K562 (cell line): ENCODE measurements at regions not wholly inside any gene's neighbourhood (a gene's known extent, or its start where the extent isn't known, plus 50 kb on each side); places are given as distances from the start of the nearest gene placed in this dataset.

Source experiments
- ATAC-seq: fragments of 200-7000 bp; cut with Tn5 transposase; 3 replicates; pipeline ENCODE4 v1.9.1; 2020; ENCODE audit warnings: moderate library complexity
- BruUV-seq: library from RNA; stranded (reverse); fragments of 400-500 nt; replicated peaks from 2 replicates; lab custom pipeline; 2021; lab: Mats Ljungman, UMichigan
- CTCF ChIA-PET: fragments of 300-600 bp; formaldehyde crosslinking; extraction: SDS; loops from one replicate; lab custom pipeline; 2021; ENCODE audit warnings: low intra/inter-chr PET ratio; lab: Yijun Ruan, JAX
- POLR2A ChIA-PET: fragments of 300-600, 350-650 bp; sonication (Branson Sonifier 250); formaldehyde crosslinking; extraction: SDS; loops from one replicate; lab custom pipeline; 2021; ENCODE audit warnings: antibody characterized with exemption, inconsistent platforms; lab: Yijun Ruan, JAX
- DNase-seq, 4 experiments: peaks; one replicate each; pipeline versions ENCODE4 v3.0.0 to v3.0.0-alpha.2; 2011 to 2018; ENCODE audit warnings: low spot score in 3 of 4, mixed read lengths in 3 of 4; ENCODE audit errors: extremely low read depth in 1 of 4
- FAIRE-seq: peaks from 2 replicates; lab custom pipeline; 2011; peaks lifted over from hg19 to GRCh38; lab: Jason Lieb, UNC
- H2AFZ ChIP-seq: 2 replicates; pipeline ENCODE4 v1.6.0; 2011; ENCODE audit warnings: low read depth, low read length, control low read depth, inconsistent platforms
- H3K27ac ChIP-seq: fragments of 200-600 bp; 3 replicates; pipeline ENCODE4 v1.8.0; 2011; ENCODE audit warnings: low read depth, mild to moderate bottlenecking, control low read depth, inconsistent platforms, low read length, moderate library complexity, mixed read lengths; ENCODE audit errors: extremely low read depth
- H3K27me3 ChIP-seq, 2 experiments: fragments of 300-600 bp in 1 of 2; 2 replicates in 1 of 2; 3 replicates in 1 of 2; pipeline versions ENCODE4 v1.6.0 to v1.8.0; 2011; ENCODE audit warnings: inconsistent platforms in 2 of 2, low read length in 2 of 2, mild to moderate bottlenecking in 1 of 2, mixed read lengths in 1 of 2, moderate library complexity in 1 of 2; ENCODE audit not compliant: control insufficient read depth in 2 of 2, insufficient read depth in 2 of 2
- H3K36me3 ChIP-seq: fragments of 300-600 bp; 3 replicates; pipeline ENCODE4 v1.8.0; 2011; ENCODE audit warnings: mild to moderate bottlenecking, low read length, inconsistent platforms; ENCODE audit not compliant: control insufficient read depth, insufficient read depth
- H3K4me1 ChIP-seq, 2 experiments: fragments of 200-600 bp in 1 of 2; replicated peaks in 1 of 2; 2 replicates in 1 of 2; 3 replicates in 1 of 2; pipeline versions ENCODE4 v1.5.1 to v1.8.0; 2011; ENCODE audit warnings: inconsistent platforms in 2 of 2, low read length in 2 of 2, mild to moderate bottlenecking in 1 of 2, mixed read lengths in 1 of 2, moderate library complexity in 1 of 2; ENCODE audit not compliant: control insufficient read depth in 2 of 2, insufficient read depth in 2 of 2
- H3K4me2 ChIP-seq: 2 replicates; pipeline ENCODE4 v1.6.1; 2011; ENCODE audit warnings: low read length, control low read depth, inconsistent platforms, mixed read lengths; ENCODE audit not compliant: insufficient read depth
- H3K4me3 ChIP-seq: fragments of 200-600 bp; sonication (generic), shearing (Covaris generic); 2 replicates; pipeline ENCODE4 v1.5.1; 2016; ENCODE audit warnings: control low read depth, inconsistent platforms
- H3K79me2 ChIP-seq: fragments of 200-600 bp; 3 replicates; pipeline ENCODE4 v1.8.0; 2011; ENCODE audit warnings: low read length, inconsistent platforms; ENCODE audit not compliant: control insufficient read depth, insufficient read depth
- H3K9ac ChIP-seq, 2 experiments: 2 replicates each; pipeline versions ENCODE4 v1.6.0 to v1.6.1; 2011; ENCODE audit warnings: low read depth in 2 of 2, low read length in 2 of 2, control low read depth in 1 of 2, inconsistent platforms in 1 of 2, mild to moderate bottlenecking in 1 of 2, mixed read lengths in 1 of 2; ENCODE audit not compliant: insufficient read depth in 1 of 2
- H3K9me1 ChIP-seq: one replicate; pipeline ENCODE4 v1.6.0; 2011; ENCODE audit warnings: inconsistent platforms, mild to moderate bottlenecking, low read length, moderate library complexity; ENCODE audit not compliant: control insufficient read depth, insufficient read depth
- H3K9me3 ChIP-seq: replicated peaks from 2 replicates; pipeline ENCODE4 v1.5.1; 2011; ENCODE audit warnings: low read depth, low read length, inconsistent platforms; ENCODE audit not compliant: control insufficient read depth, insufficient read depth
- H4K20me1 ChIP-seq: replicated peaks from 2 replicates; pipeline ENCODE4 v1.6.1; 2011; ENCODE audit warnings: low read length, inconsistent platforms, mixed read lengths; ENCODE audit not compliant: control insufficient read depth, insufficient read depth
- MAFG ChIP-seq: fragments of 450-650 bp; conservative IDR thresholded peaks from 2 replicates; pipeline ENCODE4 v1.6.1; 2016; ENCODE audit warnings: missing genetic modification characterization, missing compliant biosample characterization
- NR0B1 ChIP-seq: fragments of 450-650 bp; IDR thresholded peaks from one replicate; pipeline ENCODE4 v1.6.1; 2018; ENCODE audit warnings: mild to moderate bottlenecking, moderate library complexity; ENCODE audit not compliant: partially characterized antibody
- PKNOX1 ChIP-seq: fragments of 450-650 bp; IDR thresholded peaks from 2 replicates; pipeline ENCODE4 v1.6.1; 2016
- RBM25 ChIP-seq: fragments of 200-400 bp; formaldehyde crosslinking; IDR thresholded peaks from 2 replicates; pipeline ENCODE4 v1.6.1; 2018; ENCODE audit warnings: low read length, low read depth, moderate library complexity; ENCODE audit not compliant: severe bottlenecking
- YBX1 ChIP-seq: fragments of 450-650 bp; IDR thresholded peaks from 2 replicates; pipeline ENCODE4 v1.7.1; 2016; ENCODE audit warnings: mild to moderate bottlenecking
- ZNF143 ChIP-seq: sonication (generic); formaldehyde crosslinking; IDR thresholded peaks from 2 replicates; pipeline ENCODE4 v1.9.0; 2022; ENCODE audit warnings: mild to moderate bottlenecking, missing genetic modification reagents
- ZNF280B ChIP-seq: fragments of 250-450 bp; sonication (Bioruptor Pico); IDR thresholded peaks from 2 replicates; pipeline ENCODE4 v1.5.1; 2021; ENCODE audit warnings: mild to moderate bottlenecking
- WGBS: fragments of 100-300 bp; shearing (Covaris generic); methylation state at CpG from one replicate; pipeline ENCODE4 v1.1.6; 2016; ENCODE audit warnings: low coverage, mixed read lengths; ENCODE audit not compliant: insufficient coverage; ENCODE audit errors: missing lambda C conversion rate; 5-methylcytosine and 5-hydroxymethylcytosine counted together
- in situ Hi-C: fragments of 300-500 bp; cut with MboI; formaldehyde crosslinking; loops from 4 replicates; pipeline ENCODE4 v1.15.0; 2018; ENCODE audit warnings: inconsistent platforms, mixed read lengths
- intact Hi-C: fragments of 100-400 bp; cut with micrococcal nuclease; formaldehyde crosslinking; loops from 2 replicates; pipeline ENCODE4 v1.14.2; 2022

- Histone ChIP-seq H3K79me2 (no peaks in the 10 kb centered on the region), H3K4me2 (no peak overlapping the region), H3K36me3 (no peaks in the 10 kb centered on the region), H4K20me1 (no peaks in the 10 kb centered on the region; the same call in 1 of the 2 replicates), H2AFZ (no peak overlapping the region), H3K9me1 (no peaks in the 10 kb centered on the region), H3K4me1 (no peaks in the 10 kb centered on the region), H3K4me3 (no peak overlapping the region), H3K27me3 (0 out of 5 replicates have a peak, but pooled peaks cover 0 to 4% of the 10 kb centered on the region in 2 experiments), H3K9me3 (no peaks in the 10 kb centered on the region), H3K27ac (no peak overlapping the region), H3K9ac (no peak overlapping the region)
- FAIRE-seq (no peak), ATAC-seq (no peak), DNase-seq (no peak)
- CTCF ChIA-PET: no interaction called here
- intact Hi-C loops: no loop called here
- in situ Hi-C loops: no loop called here
- WGBS: 0% methylated on average over 2 of the region's 2 CpGs
- TF ChIP-seq RBM25 (no peak), ZNF280B (CRISPR knock-in tag) (no peak), PKNOX1 (no peak), NR0B1 (no peak), MAFG (no peak), YBX1 (no peak), ZNF143 (CRISPR knock-in tag) (no peak)
- BruUV-seq: no TSS peak
- POLR2A ChIA-PET: no interaction called here
Measured at GRCh38 chr17:72397223-72397667, 276.4 kb downstream of the SOX9 start.
